ENCODE measurements at regions not wholly inside any gene's neighbourhood (a gene's known extent, or its start where the extent isn't known, plus 50 kb on each side); places are given as distances from the start of the nearest gene placed in this dataset.
"Not testable (repeated sequence)": the region's sequence is repeated elsewhere in the genome, so short reads cannot be mapped to it uniquely, and the experiment has no call there.

DNA sequence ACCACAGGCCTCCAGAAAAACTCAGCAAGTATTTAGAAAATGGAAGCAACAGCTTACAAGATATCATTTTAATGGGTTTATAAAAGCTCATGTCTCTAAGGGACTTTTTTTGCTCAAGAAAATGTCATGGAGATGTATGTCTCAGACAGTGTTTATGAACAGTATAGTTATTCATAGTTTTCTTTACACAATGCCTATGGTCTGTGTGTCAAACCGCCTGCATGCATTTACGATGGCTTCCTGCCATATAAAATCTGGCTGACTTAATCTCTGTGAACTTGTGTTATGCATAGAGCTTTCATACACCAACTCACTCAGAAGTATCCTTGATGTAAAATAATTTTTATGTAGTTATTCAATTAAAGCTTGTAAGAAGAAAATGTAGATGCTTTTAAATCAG is 1314.2 kb upstream of the LRRTM3 start:
- no peak for DNase-seq (ENCODE audit: low spot score)

- no peak for DNase-seq (ENCODE audit: low spot score)
These were observed 1310.8 kb upstream of the LRRTM3 start for GRCh38 chr10:65614956-65615565.

- DNase-seq (ENCODE audit: low spot score): no peak
These were observed 1307.7 kb upstream of the LRRTM3 start for GRCh38 chr10:65618126-65618525.

DNA sequence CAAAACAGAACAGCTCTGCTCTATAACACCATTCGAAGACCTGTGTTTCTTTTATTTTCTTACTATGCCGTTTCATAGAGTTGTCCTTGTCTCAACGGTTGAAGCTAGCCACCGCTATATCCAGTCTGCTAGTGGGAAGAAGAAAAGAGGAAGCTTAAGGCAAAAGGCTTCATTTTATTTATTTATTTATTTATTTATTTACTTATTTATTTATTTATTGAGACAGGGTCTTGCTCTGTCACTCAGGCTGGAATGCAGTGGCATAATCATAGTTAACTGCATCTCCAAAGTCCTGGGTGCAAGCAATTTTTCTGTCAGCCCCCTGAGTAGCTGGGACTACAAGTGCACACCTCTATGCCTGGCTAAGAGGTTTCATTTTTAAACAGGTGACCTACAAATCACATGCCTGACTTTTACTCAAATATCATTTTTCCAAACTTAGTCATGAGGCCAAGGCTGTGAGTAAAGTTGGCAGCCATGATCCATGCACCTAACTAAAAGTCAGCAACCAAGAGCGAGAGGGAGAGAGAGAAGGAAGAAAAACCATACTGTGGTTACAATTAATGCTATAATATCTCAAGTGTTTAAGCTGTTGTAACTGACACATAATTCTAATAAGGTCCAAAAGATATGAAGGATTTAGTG is 1305.3 kb upstream of the LRRTM3 start:
- no peak for DNase-seq (ENCODE audit: low spot score)

DNA sequence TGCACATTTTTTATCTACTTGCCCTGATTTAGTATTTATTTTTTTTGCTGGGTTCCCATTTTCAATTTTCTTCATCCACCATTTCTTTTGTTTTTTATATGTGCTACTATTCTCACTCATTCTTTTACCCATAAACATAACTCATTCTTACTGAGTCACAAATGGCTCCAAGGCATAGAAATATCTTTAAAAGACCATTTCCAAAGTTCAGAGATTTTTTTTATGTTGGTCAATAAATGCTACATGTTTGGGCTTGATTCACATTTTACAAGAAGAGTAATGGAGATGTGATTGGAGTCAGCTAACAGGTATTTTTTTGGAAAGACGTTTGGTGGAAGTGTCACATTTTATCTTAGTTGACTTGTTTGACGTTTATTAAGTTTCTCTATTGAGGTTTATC is 1303.2 kb upstream of the LRRTM3 start:
- DNase-seq (ENCODE audit: low spot score): no peak

GRCh38 chr10:65628493-65629139 is 1297.2 kb upstream of the LRRTM3 start:
- no peak for DNase-seq (ENCODE audit: low spot score)

- no peak for DNase-seq (ENCODE audit: low spot score)
These were observed 1265.8 kb upstream of the LRRTM3 start for GRCh38 chr10:65660006-65660405.

GRCh38 chr10:65670087-65670486 is 1255.7 kb upstream of the LRRTM3 start:
- no peak for DNase-seq (ENCODE audit: low spot score)

DNA sequence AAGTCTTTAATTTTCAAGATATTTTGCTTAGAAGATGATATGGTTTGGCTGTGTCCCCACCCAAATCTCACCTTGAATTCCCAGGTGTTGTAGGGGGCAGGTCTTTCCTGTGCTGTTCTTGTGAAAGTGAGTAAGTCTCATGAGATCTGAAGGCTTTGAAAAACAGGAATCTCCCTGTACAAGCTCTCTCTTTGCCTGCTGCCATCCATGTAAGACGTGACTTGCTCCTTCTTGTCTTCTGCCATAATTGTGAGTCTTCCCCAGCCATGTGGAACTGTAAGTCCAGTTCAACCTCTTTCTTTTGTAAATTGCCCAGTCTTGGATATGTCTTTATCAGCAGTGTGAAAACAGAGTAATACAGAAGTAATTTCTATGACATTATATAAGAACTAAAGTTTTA is 1255.2 kb upstream of the LRRTM3 start:
- DNase-seq (ENCODE audit: low spot score): not testable (repeated sequence)

GRCh38 chr10:65675236-65675635 is 1250.6 kb upstream of the LRRTM3 start:
- peak; percentile 89 for DNase-seq (ENCODE audit: low spot score)

DNA sequence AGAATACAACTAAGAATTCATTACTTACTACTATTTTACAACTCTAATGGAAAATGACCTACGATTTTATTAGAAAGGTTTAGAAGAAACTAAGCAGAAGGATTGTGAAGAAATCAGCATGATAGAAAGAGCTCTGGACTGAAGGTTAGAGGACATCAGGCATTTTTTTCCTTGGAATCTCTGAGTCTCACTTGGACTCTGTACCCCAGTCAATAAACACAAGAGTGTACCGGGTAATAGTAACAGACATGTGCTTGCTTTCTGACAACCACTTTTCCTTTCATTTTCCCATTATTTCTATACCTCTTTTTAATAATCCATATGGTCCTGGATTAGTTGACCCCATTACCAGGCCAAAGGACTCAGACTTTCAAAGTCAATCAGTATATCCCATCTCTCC is 1240.9 kb upstream of the LRRTM3 start:
- no peak for DNase-seq (ENCODE audit: low spot score)

DNA sequence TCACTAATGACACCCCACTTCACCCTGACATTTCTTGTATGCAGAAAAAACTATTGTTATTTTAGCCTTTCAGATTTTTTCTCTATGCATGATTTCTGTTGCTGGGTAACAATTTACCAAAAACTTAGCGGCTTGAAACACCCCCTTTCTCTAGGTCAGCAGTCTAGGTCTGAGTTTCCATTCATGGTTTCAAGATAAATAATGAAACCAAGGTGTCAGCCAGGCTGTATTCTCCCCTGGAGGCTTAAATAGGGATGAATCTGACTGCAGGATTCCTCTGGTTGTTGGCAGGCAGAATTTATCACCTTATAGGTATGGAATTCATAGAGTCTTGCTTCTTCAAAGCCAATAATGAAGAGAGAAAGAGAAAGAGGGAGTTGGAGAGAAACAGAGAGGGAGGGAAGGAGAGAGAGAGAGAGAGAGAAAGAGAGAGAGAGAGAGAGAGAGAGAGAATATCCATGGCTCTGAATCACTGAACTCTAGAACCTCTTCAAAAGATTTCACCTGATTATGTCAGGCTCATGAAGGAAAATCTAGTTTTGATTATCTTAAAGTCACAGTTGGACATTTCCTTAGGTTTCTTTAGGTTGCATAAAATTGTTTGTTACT is 1224.6 kb upstream of the LRRTM3 start:
- no peak for DNase-seq (ENCODE audit: low spot score)

- no peak for DNase-seq (ENCODE audit: low spot score)
These were observed 1217.8 kb upstream of the LRRTM3 start for GRCh38 chr10:65708057-65708456.

GRCh38 chr10:65710306-65710705 is 1215.5 kb upstream of the LRRTM3 start:
- no peak for DNase-seq (ENCODE audit: low spot score)

GRCh38 chr10:65719790-65720189 is 1206.0 kb upstream of the LRRTM3 start:
- no peak for DNase-seq (ENCODE audit: low spot score)

DNA sequence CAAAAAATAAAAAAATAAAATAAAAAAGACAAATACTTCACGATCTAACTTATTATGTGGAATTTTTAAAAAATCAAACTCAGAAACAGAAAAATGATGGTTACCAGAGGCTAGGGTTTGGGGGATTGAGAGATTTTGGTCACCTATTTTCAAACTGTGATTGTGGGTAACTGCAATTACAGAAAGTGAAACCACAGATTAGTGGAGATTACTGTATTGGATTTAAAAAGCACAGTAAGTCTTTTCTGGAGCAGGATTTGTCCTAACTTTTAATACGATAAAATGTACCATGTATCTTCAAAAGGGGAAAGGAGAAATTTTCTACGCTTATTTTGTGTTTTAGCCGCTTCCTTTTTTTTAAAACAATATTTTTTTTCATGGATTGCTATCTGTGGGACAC is 1204.9 kb upstream of the LRRTM3 start:
- DNase-seq (ENCODE audit: low spot score): no peak

DNA sequence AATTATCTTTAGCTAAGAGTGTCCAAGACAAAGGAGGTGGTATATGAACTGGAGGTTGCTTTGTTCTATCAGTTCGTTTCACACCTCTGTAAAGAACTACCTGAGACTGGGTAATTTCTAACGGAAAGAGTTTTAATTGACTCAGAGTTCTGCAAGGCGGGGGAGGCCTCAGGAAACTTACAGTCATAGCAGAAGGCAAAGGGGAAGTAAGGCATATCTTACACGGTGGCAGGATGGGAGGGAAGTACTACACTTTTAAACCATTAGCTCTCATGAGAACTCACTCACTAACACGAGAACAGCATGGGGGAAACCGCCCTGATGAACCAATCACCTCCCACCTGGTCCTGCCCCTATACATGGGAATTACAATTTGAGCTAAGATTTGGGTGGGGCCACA is 1202.3 kb upstream of the LRRTM3 start:
- no peak for DNase-seq (ENCODE audit: low spot score)

GRCh38 chr10:65735382-65735781 is 1190.5 kb upstream of the LRRTM3 start:
- DNase-seq (ENCODE audit: low spot score): no peak

DNA sequence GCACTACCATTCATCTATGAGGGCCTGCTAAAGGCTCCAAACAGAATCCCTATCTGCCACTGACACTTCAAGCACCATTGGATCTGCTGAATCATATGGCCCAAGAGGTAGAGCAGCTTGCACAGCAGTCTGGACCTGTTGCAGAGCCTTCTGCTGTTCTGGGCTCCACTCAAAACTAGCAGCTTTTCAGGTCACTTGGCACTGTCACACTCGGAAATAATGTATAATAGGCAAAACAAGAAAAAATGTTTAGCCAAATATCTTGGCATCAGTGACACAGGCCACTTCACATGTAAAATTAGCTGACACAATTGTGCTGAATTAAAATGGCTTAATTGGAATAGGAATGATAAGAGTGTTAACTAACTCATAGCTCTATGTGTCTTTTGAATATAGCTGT is 1182.9 kb upstream of the LRRTM3 start:
- no peak for DNase-seq (ENCODE audit: low spot score)

GRCh38 chr10:65751218-65751617 is 1174.6 kb upstream of the LRRTM3 start:
- DNase-seq (ENCODE audit: low spot score): peak; percentile 7

GRCh38 chr10:65751896-65752295 is 1173.9 kb upstream of the LRRTM3 start:
- DNase-seq (ENCODE audit: low spot score): no peak

- DNase-seq (ENCODE audit: low spot score): no peak
These were observed 1172.3 kb upstream of the LRRTM3 start for GRCh38 chr10:65753532-65753931.

- no peak for DNase-seq (ENCODE audit: low spot score)
These were observed 1171.7 kb upstream of the LRRTM3 start for GRCh38 chr10:65754112-65754511.
